ENCODE measurements at regions not wholly inside any gene's neighbourhood (a gene's known extent, or its start where the extent isn't known, plus 50 kb on each side); places are given as distances from the start of the nearest gene placed in this dataset.

DNA sequence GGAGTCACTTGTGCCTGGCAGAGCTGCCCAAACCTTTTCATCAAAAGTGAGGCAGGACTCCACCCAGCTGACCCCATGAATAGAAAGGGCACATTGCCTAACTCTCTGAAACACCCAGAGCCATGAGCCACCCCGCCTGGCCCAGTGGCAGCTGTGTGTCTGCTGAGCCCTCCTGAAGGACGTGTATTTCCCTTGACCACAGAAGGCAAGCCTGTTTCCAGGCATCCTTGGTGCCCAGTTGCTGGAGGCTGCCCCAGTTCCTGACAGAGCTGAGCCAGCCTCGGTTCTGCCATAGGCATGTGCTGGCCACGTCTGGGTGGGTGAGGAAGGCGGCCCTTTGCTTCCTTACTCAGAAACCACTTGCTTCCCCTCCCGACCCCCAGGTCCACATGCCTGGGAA is 124.7 kb upstream of the GLI2 start:
- no peak overlapping the region for H3K4me3 ChIP-seq (replicated peaks; ENCODE audit: low read depth, low read length)
- TF ChIP-seq, protein P1, sequence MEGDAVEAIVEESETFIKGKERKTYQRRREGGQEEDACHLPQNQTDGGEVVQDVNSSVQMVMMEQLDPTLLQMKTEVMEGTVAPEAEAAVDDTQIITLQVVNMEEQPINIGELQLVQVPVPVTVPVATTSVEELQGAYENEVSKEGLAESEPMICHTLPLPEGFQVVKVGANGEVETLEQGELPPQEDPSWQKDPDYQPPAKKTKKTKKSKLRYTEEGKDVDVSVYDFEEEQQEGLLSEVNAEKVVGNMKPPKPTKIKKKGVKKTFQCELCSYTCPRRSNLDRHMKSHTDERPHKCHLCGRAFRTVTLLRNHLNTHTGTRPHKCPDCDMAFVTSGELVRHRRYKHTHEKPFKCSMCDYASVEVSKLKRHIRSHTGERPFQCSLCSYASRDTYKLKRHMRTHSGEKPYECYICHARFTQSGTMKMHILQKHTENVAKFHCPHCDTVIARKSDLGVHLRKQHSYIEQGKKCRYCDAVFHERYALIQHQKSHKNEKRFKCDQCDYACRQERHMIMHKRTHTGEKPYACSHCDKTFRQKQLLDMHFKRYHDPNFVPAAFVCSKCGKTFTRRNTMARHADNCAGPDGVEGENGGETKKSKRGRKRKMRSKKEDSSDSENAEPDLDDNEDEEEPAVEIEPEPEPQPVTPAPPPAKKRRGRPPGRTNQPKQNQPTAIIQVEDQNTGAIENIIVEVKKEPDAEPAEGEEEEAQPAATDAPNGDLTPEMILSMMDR (IDR thresholded peaks at IDR 0.05; ENCODE audit: low read depth, low read length, missing control alignments): no peak
- DNase-seq (ENCODE audit: extremely low read depth, low read depth): no peak

DNA sequence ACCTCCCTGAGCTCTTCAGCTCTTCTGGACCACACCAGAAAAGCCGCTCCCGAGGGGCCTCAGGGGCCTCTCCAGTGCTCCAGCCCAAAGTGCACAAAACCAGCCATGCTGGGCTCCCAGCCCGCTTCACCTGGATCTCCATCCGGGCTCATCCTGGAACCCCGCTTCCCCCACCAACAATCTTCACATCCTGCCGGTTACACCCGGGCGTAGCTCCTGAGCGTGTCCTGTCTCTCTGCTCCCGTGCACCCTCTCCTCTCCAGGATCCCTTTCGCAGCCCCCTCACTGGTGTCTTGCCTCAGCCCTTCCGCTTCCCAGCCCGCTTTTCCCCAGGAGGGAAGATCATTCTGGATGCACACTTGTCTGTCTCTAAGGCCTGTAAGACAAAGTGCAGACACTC is 123.7 kb upstream of the GLI2 start:
- TF ChIP-seq, protein P1 (IDR thresholded peaks at IDR 0.05; ENCODE audit: low read depth, low read length, missing control alignments): no peak
- DNase-seq (ENCODE audit: extremely low read depth, low read depth): no peak
- no peak overlapping the region for H3K4me3 ChIP-seq (replicated peaks; ENCODE audit: low read depth, low read length)

DNA sequence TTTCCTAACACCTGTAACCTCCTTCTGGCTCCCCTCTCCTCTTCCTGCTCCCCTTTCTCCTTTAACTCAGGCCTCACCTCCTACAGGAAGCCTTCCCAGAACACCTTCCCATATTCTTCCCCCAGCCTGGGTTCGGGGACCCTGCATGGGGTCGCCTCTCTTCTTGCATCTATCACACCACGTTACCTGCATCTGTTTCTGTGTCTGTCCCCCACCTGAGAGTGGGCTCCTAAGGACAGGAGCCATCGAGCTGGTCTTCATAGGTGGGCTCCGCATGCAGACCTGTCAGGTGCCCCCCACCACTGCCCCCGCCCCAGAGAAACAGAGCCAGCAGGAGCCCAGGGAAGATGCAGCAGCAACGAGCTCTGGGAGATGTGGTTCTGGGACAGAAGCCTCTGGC is 123.2 kb upstream of the GLI2 start:
- H3K4me3 ChIP-seq (replicated peaks; ENCODE audit: low read depth, low read length): no peak overlapping the region
- TF ChIP-seq, protein P1 (IDR thresholded peaks at IDR 0.05; ENCODE audit: low read depth, low read length, missing control alignments): no peak
- DNase-seq (ENCODE audit: extremely low read depth, low read depth): no peak

DNA sequence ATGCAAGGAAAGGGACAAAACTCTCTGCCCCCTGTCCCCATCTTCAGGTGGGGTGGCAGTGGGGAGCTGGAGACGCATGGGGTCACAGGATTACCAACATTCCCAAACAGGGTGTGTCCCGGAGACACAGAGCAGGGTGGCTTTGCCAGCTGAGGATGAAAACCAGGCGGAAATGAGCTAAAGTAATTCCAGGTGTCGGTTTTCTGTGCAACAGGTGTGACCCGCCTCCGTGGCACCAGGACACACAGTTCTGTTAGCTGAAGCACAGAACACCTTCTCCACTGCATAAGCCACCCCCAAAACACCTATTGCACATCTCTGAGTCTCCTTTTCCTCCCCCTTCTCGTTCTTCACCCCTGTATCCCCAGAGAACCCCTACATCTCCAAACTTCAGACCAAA is 122.7 kb upstream of the GLI2 start:
- DNase-seq (ENCODE audit: extremely low read depth, low read depth): no peak
- TF ChIP-seq, protein P1 (IDR thresholded peaks at IDR 0.05; ENCODE audit: low read depth, low read length, missing control alignments): no peak

DNA sequence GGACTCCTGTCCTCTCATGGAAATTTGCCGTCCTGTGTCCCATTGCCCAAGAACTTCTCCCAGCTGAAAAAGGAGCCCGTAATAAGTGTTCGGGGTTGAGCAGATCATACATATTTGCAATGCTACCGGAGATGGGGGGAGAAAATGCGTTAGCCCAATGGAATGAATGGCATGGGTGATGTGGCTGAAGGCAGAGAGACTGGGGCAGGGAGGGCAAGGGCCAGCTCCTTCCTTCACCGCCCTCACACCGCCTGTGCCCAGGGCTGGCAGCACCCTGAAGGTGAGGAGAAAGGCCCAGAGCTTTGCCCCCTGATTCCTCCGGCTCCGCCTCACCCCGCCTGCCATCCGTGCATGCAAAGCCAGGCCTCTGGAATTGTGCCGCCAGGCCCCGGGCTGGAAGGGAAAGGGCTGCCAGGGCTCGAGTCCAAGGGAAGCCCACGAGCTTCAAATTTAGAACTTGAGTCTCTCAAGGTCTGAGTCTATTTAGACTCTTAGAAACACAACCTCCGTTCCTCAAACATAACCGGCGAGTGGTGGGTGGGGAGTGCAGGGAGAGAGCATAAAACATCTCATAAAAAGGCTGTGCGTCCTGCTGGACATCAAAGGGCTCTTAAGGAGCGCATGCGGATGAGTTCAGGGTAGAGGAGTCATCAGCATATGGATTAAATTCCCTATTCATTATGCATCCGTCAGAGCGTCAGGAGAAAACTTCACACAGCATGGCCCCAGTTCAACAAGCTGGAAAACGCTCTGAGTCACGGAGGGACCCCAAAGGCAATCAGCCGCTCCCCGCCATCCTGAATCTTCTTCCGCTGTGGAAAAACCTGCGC is 121.7 kb upstream of the GLI2 start:
- peak; percentile 83 for DNase-seq (ENCODE audit: extremely low read depth, low read depth)
- TF ChIP-seq, protein P1 (IDR thresholded peaks at IDR 0.05; ENCODE audit: low read depth, low read length, missing control alignments): no peak
- no peak overlapping the region; the same call in 1 of the 2 replicates for H3K4me3 ChIP-seq (replicated peaks; ENCODE audit: low read depth, low read length)

More for the DNA sequence above, 122.7 kb upstream of the GLI2 start:
- H3K4me3 ChIP-seq (replicated peaks; ENCODE audit: low read depth, low read length): no peak overlapping the region

DNA sequence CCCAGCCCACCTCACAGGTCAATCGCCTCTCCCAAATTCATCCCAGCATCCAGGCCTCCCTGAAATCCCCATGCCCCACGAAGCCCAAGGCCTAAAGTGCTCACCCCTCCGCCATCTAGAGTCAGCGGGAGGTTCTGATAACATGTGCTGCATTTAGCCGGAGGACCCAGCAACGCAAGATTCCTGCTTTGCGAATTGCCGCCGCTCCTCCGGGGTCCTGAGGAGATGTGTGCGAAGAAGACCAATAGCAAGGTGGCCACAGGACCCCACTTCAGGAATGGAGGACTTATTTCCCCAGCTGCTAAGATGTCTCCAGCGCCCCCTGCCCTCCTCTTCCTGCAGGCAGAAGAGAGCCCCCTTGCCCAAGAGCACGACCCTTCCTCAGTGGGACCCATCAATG is 120.8 kb upstream of the GLI2 start:
- no peak for DNase-seq (ENCODE audit: extremely low read depth, low read depth)
- TF ChIP-seq, protein P1 (IDR thresholded peaks at IDR 0.05; ENCODE audit: low read depth, low read length, missing control alignments): no peak
- no peak overlapping the region for H3K4me3 ChIP-seq (replicated peaks; ENCODE audit: low read depth, low read length)

All from HFF-Myc (cell line).